HG03280 (cell line): ENCODE measurements at regions not wholly inside any gene's neighbourhood (a gene's known extent, or its start where the extent isn't known, plus 50 kb on each side); places are given as distances from the start of the nearest gene placed in this dataset.
A peak's percentile ranks its signal among the peaks of the same experiment; 100 is the strongest.
"Not testable (repeated sequence)": the region's sequence is repeated elsewhere in the genome, so short reads cannot be mapped to it uniquely, and the experiment has no call there.

Source experiments
- ATAC-seq: cut with Tn5 transposase; IDR thresholded peaks from one replicate; pipeline ENCODE4 v1.9.1; 2021; ENCODE audit warnings: mild to moderate bottlenecking, moderate library complexity; ENCODE audit not compliant: unreplicated experiment

- ATAC-seq: no peak
These were observed 110.0 kb upstream of the DLG1 start for GRCh38 chr3:197408177-197408957.

GRCh38 chr3:197407526-197407925, 109.1 kb upstream of the DLG1 start:
- ATAC-seq: no peak

GRCh38 chr3:197407053-197407452, 108.6 kb upstream of the DLG1 start:
- no peak for ATAC-seq

- no peak for ATAC-seq
These were observed 107.9 kb upstream of the DLG1 start for GRCh38 chr3:197406266-197406665.

GRCh38 chr3:197404754-197405153, 106.3 kb upstream of the DLG1 start:
- no peak for ATAC-seq

- ATAC-seq: no peak
These were observed 105.6 kb upstream of the DLG1 start for GRCh38 chr3:197404030-197404429.

GRCh38 chr3:197402401-197402800, 104.0 kb upstream of the DLG1 start:
- not testable (repeated sequence) for ATAC-seq

GRCh38 chr3:197399486-197399885, 101.1 kb upstream of the DLG1 start:
- ATAC-seq: no peak

- no peak for ATAC-seq
These were observed 100.0 kb upstream of the DLG1 start for GRCh38 chr3:197398286-197398878.

- no peak for ATAC-seq
These were observed 99.4 kb upstream of the DLG1 start for GRCh38 chr3:197397838-197398237.

GRCh38 chr3:197394464-197395321, 96.3 kb upstream of the DLG1 start:
- ATAC-seq: peak; percentile 83

- not testable (repeated sequence) for ATAC-seq
These were observed 95.7 kb upstream of the DLG1 start for GRCh38 chr3:197394126-197394463.

GRCh38 chr3:197393711-197394110, 95.3 kb upstream of the DLG1 start:
- no peak for ATAC-seq

- no peak for ATAC-seq
These were observed 94.5 kb upstream of the DLG1 start for GRCh38 chr3:197392961-197393360.

- no peak for ATAC-seq
These were observed 83.0 kb upstream of the DLG1 start for GRCh38 chr3:197381371-197381770.

- no peak for ATAC-seq
These were observed 82.4 kb upstream of the DLG1 start for GRCh38 chr3:197380786-197381185.

- no peak for ATAC-seq
These were observed 80.7 kb upstream of the DLG1 start for GRCh38 chr3:197378985-197379718.

GRCh38 chr3:197376735-197377555, 78.5 kb upstream of the DLG1 start:
- no peak for ATAC-seq

- ATAC-seq: no peak
These were observed 77.6 kb upstream of the DLG1 start for GRCh38 chr3:197376020-197376419.

- no peak for ATAC-seq
These were observed 76.6 kb upstream of the DLG1 start for GRCh38 chr3:197375001-197375441.
